ENCODE measurements at regions not wholly inside any gene's neighbourhood (a gene's known extent, or its start where the extent isn't known, plus 50 kb on each side); places are given as distances from the start of the nearest gene placed in this dataset.

- TF ChIP-seq ZNF331 (CRISPR knock-in tag; IDR thresholded peaks at IDR 0.05; ENCODE audit: low read depth) (no peak), POLR2AphosphoS5 (IDR thresholded peaks at IDR 0.05; ENCODE audit: low read depth) (no peak), JUNB (IDR thresholded peaks at IDR 0.05; ENCODE audit: unreplicated experiment) (no peak), EZH2phosphoT487 (IDR thresholded peaks at IDR 0.05; ENCODE audit: unreplicated experiment) (no peak), CTCF (conservative IDR thresholded peaks at IDR 0.05; ENCODE audit: low read depth in 2 of 2) (no peak), EZH2 (IDR thresholded peaks at IDR 0.05; ENCODE audit: low read depth, unreplicated experiment) (no peak)
Observed at GRCh38 chr6:113732384-113732966, 124.7 kb upstream of the MARCKS start (continued).

- Histone ChIP-seq H2AFZ (peak overlapping the region; percentile 72; the same call in 1 of the 2 replicates), H3K9me2 (ENCODE audit: insufficient read depth) (no peaks in the 10 kb centered on the region), H3K27ac (ENCODE audit: low read depth) (no peak overlapping the region), H3K4me2 (no peak overlapping the region), H3K4me1 (ENCODE audit: insufficient read depth) (no peaks in the 10 kb centered on the region), H3K4me3 (no peak overlapping the region), H4K20me1 (replicated peaks; ENCODE audit: insufficient read depth) (no peaks in the 10 kb centered on the region), H3K27me3 (ENCODE audit: insufficient read depth) (no peaks in the 10 kb centered on the region), H3K79me2 (replicated peaks; ENCODE audit: insufficient read depth) (no peaks in the 10 kb centered on the region), H3K36me3 (ENCODE audit: insufficient read depth) (no peaks in the 10 kb centered on the region), H3F3A (replicated peaks; ENCODE audit: low read depth) (no peaks in the 10 kb centered on the region)
- Mint-ChIP-seq H3K27ac (no peak overlapping the region), H3K9me3 (no peaks in the 10 kb centered on the region), H3K36me3 (ENCODE audit: low read depth) (no peaks in the 10 kb centered on the region), H3K4me1 (no peaks in the 10 kb centered on the region; the same call in 2 of the 3 replicates), H3K27me3 (ENCODE audit: insufficient read depth, low read depth, poor library complexity) (no peaks in the 10 kb centered on the region), H3K4me3 (no peak overlapping the region)
- DNase-seq (ENCODE audit: low spot score) (no peak), ATAC-seq (no peak)
- no peak for TF ChIP-seq ZNF114 (CRISPR knock-in tag; IDR thresholded peaks at IDR 0.05)
- TF ChIP-seq EZH2phosphoT487 (IDR thresholded peaks at IDR 0.05; ENCODE audit: unreplicated experiment): no peak
- TF ChIP-seq NANOG (IDR thresholded peaks at IDR 0.05; ENCODE audit: borderline replicate concordance): no peak
- TF ChIP-seq REST (IDR thresholded peaks at IDR 0.05; ENCODE audit: unreplicated experiment): no peak
- TF ChIP-seq ZNF462 (CRISPR knock-in tag; IDR thresholded peaks at IDR 0.05): no peak
- TF ChIP-seq CTCF (conservative IDR thresholded peaks at IDR 0.05; ENCODE audit: low read depth in 2 of 2): no peak
Observed at GRCh38 chr6:113733381-113733780, 123.8 kb upstream of the MARCKS start.
